ENCODE measurements at regions not wholly inside any gene's neighbourhood (a gene's known extent, or its start where the extent isn't known, plus 50 kb on each side); places are given as distances from the start of the nearest gene placed in this dataset.
"Not testable (repeated sequence)": the region's sequence is repeated elsewhere in the genome, so short reads cannot be mapped to it uniquely, and the experiment has no call there.

- Histone ChIP-seq H3K9me3 (ENCODE audit: control insufficient read depth, insufficient read depth, low read length) (no peaks in the 10 kb centered on the region), H3K9me2 (replicated peaks; ENCODE audit: control insufficient read depth, low read length) (no peaks in the 10 kb centered on the region), H3K27ac (ENCODE audit: low read depth, low read length) (no peak overlapping the region), H3K27me3 (ENCODE audit: control insufficient read depth, low read length) (no peaks in the 10 kb centered on the region), H3F3A (ENCODE audit: control insufficient read depth, insufficient read depth) (no peaks in the 10 kb centered on the region), H3K4me1 (ENCODE audit: control insufficient read depth, low read length) (no peaks in the 10 kb centered on the region), H3K36me3 (ENCODE audit: control insufficient read depth, low read length) (no peaks in the 10 kb centered on the region), H3K4me3 (ENCODE audit: low read length) (no peak overlapping the region), H3K79me2 (ENCODE audit: control insufficient read depth, low read length) (no peaks in the 10 kb centered on the region), H3K4me2 (ENCODE audit: low read length) (no peak overlapping the region), H4K20me1 (ENCODE audit: control insufficient read depth, insufficient read depth, low read depth, low read length) (no peaks in the 10 kb centered on the region)
- no peak for TF ChIP-seq EZH2phosphoT487 (IDR thresholded peaks at IDR 0.05; ENCODE audit: borderline replicate concordance, low read length)
- TF ChIP-seq CTCF (IDR thresholded peaks at IDR 0.05; ENCODE audit: low read depth, low read length, poor library complexity, severe bottlenecking): no peak
Observed at GRCh38 chr17:63223212-63223911, 222.7 kb downstream of the CYB561 start.

DNA sequence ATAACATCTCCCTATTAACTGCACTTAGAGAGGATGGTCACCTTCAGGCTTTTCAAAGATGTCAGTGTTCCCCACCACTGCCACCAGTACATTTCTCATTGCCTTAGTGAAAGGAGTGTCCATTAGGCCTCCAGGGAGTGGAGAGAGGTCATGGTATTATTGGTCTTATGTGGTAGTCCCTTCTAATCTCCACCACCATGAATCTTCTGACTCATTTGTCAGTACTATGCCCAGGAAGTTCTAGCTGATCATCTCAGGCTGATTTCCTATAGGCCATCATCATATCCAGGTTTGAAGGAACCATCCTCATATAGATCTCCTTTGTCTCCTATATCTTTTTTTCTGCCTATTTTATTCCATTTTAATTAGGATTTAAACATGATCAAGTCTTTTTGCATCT, 221.5 kb downstream of the CYB561 start:
- TF ChIP-seq CTCF (IDR thresholded peaks at IDR 0.05; ENCODE audit: low read depth, low read length, poor library complexity, severe bottlenecking) (no peak), EZH2phosphoT487 (IDR thresholded peaks at IDR 0.05; ENCODE audit: borderline replicate concordance, low read length) (no peak)
- Histone ChIP-seq H3K4me2 (ENCODE audit: low read length) (no peak overlapping the region), H3K4me3 (ENCODE audit: low read length) (no peak overlapping the region), H3F3A (ENCODE audit: control insufficient read depth, insufficient read depth) (no peaks in the 10 kb centered on the region), H4K20me1 (ENCODE audit: control insufficient read depth, insufficient read depth, low read depth, low read length) (no peaks in the 10 kb centered on the region), H3K9me2 (replicated peaks; ENCODE audit: control insufficient read depth, low read length) (no peaks in the 10 kb centered on the region), H3K36me3 (ENCODE audit: control insufficient read depth, low read length) (no peaks in the 10 kb centered on the region), H3K27ac (ENCODE audit: low read depth, low read length) (no peak overlapping the region), H3K9me3 (ENCODE audit: control insufficient read depth, insufficient read depth, low read length) (no peaks in the 10 kb centered on the region), H3K27me3 (ENCODE audit: control insufficient read depth, low read length) (no peaks in the 10 kb centered on the region), H3K79me2 (ENCODE audit: control insufficient read depth, low read length) (no peaks in the 10 kb centered on the region), H3K4me1 (ENCODE audit: control insufficient read depth, low read length) (no peaks in the 10 kb centered on the region)

DNA sequence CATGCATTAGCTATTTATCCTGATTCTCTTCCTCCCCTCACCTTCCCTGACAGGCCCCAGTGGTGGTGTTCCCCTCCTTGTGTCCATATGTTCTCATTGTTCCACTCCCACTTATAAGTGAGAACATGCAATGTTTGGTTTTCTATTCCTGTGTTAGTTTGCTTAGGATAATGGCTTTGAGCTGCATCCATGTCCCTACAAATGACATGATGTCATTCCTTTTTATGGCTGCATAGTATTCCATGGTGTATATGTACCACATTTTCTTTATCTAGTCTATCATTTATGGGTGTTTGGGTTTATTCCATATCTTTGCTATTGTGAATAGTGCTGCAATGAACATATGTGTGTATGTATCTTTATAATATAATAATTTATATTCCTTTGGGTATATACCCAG, 219.4 kb downstream of the CYB561 start:
- not testable (repeated sequence) for H3K4me1 ChIP-seq (ENCODE audit: control insufficient read depth, low read length); H3K79me2 ChIP-seq (ENCODE audit: control insufficient read depth, low read length); H3F3A ChIP-seq (ENCODE audit: control insufficient read depth, insufficient read depth); H3K27me3 ChIP-seq (ENCODE audit: control insufficient read depth, low read length); H3K27ac ChIP-seq (ENCODE audit: low read depth, low read length); H3K9me3 ChIP-seq (ENCODE audit: control insufficient read depth, insufficient read depth, low read length); H3K9me2 ChIP-seq (replicated peaks; ENCODE audit: control insufficient read depth, low read length); H3K4me3 ChIP-seq (ENCODE audit: low read length); H3K36me3 ChIP-seq (ENCODE audit: control insufficient read depth, low read length); H4K20me1 ChIP-seq (ENCODE audit: control insufficient read depth, insufficient read depth, low read depth, low read length); H3K4me2 ChIP-seq (ENCODE audit: low read length)

GRCh38 chr17:63231015-63231620, 215.0 kb downstream of the CYB561 start:
- not testable (repeated sequence) for H3F3A ChIP-seq (ENCODE audit: control insufficient read depth, insufficient read depth); H3K36me3 ChIP-seq (ENCODE audit: control insufficient read depth, low read length); H3K27ac ChIP-seq (ENCODE audit: low read depth, low read length); H3K27me3 ChIP-seq (ENCODE audit: control insufficient read depth, low read length); H4K20me1 ChIP-seq (ENCODE audit: control insufficient read depth, insufficient read depth, low read depth, low read length); H3K9me3 ChIP-seq (ENCODE audit: control insufficient read depth, insufficient read depth, low read length); H3K4me1 ChIP-seq (ENCODE audit: control insufficient read depth, low read length); H3K4me2 ChIP-seq (ENCODE audit: low read length); H3K79me2 ChIP-seq (ENCODE audit: control insufficient read depth, low read length); H3K4me3 ChIP-seq (ENCODE audit: low read length); H3K9me2 ChIP-seq (replicated peaks; ENCODE audit: control insufficient read depth, low read length)
